ENCODE measurements at regions not wholly inside any gene's neighbourhood (a gene's known extent, or its start where the extent isn't known, plus 50 kb on each side); places are given as distances from the start of the nearest gene placed in this dataset.

- TF ChIP-seq CTCF (IDR thresholded peaks at IDR 0.05) = no peak
- TF ChIP-seq POLR2A (IDR thresholded peaks at IDR 0.05) = no peak
These were observed 146.1 kb upstream of the TOM1L1 start for GRCh38 chr17:54754560-54754959.

Measured in uterus (tissue), 2 donors.